ENCODE measurements at regions not wholly inside any gene's neighbourhood (a gene's known extent, or its start where the extent isn't known, plus 50 kb on each side); places are given as distances from the start of the nearest gene placed in this dataset.

DNA sequence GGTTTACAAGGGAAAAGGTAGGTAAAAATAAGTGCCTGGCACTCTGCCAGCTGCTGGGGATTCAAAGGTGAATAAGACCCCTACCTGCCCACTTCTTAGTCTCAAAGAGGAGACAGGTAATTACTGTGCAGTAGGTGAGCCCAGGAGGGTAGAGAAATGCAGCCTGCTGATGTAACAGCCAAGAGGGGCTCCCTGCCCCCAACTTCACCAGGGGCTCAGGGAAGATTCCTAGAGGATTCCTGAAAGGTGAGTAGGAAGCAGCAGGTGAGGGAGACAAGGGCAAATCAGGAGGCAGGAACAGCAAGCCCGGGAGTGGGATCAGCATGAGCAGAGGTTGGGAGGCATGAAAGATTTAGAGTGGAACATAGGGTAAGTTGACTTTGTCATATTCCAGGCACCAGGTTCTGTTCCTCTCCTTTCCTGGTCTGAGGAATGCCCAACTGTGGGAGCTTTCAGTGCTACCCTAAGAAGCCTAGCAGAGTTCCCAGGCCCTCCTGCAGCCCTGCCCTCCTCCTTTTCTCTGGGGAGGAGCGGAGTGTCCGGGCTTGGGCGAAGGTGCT lies 258.1 kb downstream of the LRFN2 start:
- 35% methylated on average over 2 of the region's 4 CpGs for WGBS (ENCODE audit: insufficient coverage, low coverage, low lambda C conversion rate, missing lambda C conversion rate)
- H3K9me3 ChIP-seq, result no peaks in the 10 kb centered on the region
- intact Hi-C loops (cut with DNase I), result loop anchor here in 1 of 2 donors (5.0 kb wide), 1 partner anchor 258 kb away; the partner anchor contains the start of gene LRFN2

DNA sequence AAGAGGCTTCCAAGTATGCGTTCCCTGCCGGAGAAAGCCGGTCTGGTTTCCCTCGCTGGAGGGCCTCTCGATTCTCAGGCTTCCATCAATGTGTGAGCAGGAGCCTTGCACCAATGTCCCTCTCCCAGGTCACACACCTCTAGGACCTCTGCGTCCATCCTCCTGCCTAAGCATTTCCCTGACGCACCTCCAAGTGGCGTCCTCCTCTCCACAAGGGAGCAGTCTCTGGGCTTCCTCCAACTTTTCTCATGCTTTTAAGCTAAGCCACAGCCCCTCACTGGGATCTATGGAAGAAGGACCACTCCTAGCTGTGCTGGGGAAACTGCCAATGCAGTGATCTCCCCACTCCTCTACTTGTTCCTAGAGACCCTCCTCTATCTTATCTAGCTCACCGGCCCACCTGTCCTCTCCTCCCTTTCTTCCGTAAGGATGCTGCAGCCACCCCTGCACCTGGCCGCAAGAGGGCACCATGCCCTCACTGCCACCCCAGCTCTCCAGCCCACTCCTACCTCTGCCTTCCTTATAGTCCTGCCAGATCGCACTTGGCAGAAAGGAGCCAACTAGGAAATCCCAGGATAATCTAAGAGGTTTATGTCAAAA lies 258.7 kb downstream of the LRFN2 start:
- DNase-seq (peak in 2 of 3 donors; percentile 58 to 69), ATAC-seq (peak; percentile 91 to 97 (median 92))
- WGBS (ENCODE audit: insufficient coverage, low coverage, low lambda C conversion rate, missing lambda C conversion rate), result 5% methylated on average over 7 of the region's 12 CpGs
- no peak overlapping the region for H3K4me3 ChIP-seq
- H3K4me1 ChIP-seq, result no peaks in the 10 kb centered on the region
- H3K9me3 ChIP-seq, result no peaks in the 10 kb centered on the region
- H3K27me3 ChIP-seq, result no peaks in the 10 kb centered on the region
- no peak for TF ChIP-seq POLR2A (IDR thresholded peaks at IDR 0.05)
- TF ChIP-seq CTCF (IDR thresholded peaks at IDR 0.05), result peak; percentile 78 to 90 (median 86)
- no peak overlapping the region for H3K27ac ChIP-seq
- H3K36me3 ChIP-seq, result no peaks in the 10 kb centered on the region
- intact Hi-C loops (cut with DNase I), result loop anchor here in 1 of 2 donors (5.0 kb wide), 1 partner anchor 259 kb away; the partner anchor contains the start of gene LRFN2

More for the DNA sequence above, 258.1 kb downstream of the LRFN2 start:
- H3K36me3 ChIP-seq, result no peaks in the 10 kb centered on the region
- ATAC-seq (no peak), DNase-seq (no peak)
- H3K27me3 ChIP-seq, result no peaks in the 10 kb centered on the region
- no peak overlapping the region for H3K27ac ChIP-seq
- no peak for TF ChIP-seq CTCF (IDR thresholded peaks at IDR 0.05)
- TF ChIP-seq POLR2A (IDR thresholded peaks at IDR 0.05), result no peak
- H3K4me1 ChIP-seq, result no peaks in the 10 kb centered on the region
- no peak overlapping the region for H3K4me3 ChIP-seq

GRCh38 chr6:40326714-40327421 lies 260.3 kb downstream of the LRFN2 start:
- Histone ChIP-seq H3K4me1 (no peaks in the 10 kb centered on the region), H3K27ac (no peak overlapping the region), H3K36me3 (no peaks in the 10 kb centered on the region), H3K27me3 (no peaks in the 10 kb centered on the region), H3K9me3 (no peaks in the 10 kb centered on the region), H3K4me3 (no peak overlapping the region)
- TF ChIP-seq POLR2A (IDR thresholded peaks at IDR 0.05), result no peak
- no peak for DNase-seq
- intact Hi-C loops (cut with DNase I), result loop anchor here in 1 of 2 donors (5.0 kb wide), 1 partner anchor 260 kb away; the partner anchor contains the start of gene LRFN2
- WGBS (ENCODE audit: insufficient coverage, low coverage, low lambda C conversion rate, missing lambda C conversion rate), result 45% methylated on average over 3 of the region's 3 CpGs
- no peak for ATAC-seq

GRCh38 chr6:40325791-40326190 lies 261.4 kb downstream of the LRFN2 start:
- Histone ChIP-seq H3K27me3 (no peaks in the 10 kb centered on the region), H3K36me3 (no peaks in the 10 kb centered on the region), H3K4me1 (peaks cover 0 to 6% (median 0%) of the 10 kb centered on the region in 4 donors), H3K27ac (no peak overlapping the region), H3K4me3 (no peak overlapping the region), H3K9me3 (no peaks in the 10 kb centered on the region)
- 36% methylated on average over 3 of the region's 3 CpGs for WGBS (ENCODE audit: insufficient coverage, low coverage, low lambda C conversion rate, missing lambda C conversion rate)
- DNase-seq (no peak), ATAC-seq (no peak)
- no peak for TF ChIP-seq CTCF (IDR thresholded peaks at IDR 0.05)
- TF ChIP-seq POLR2A (IDR thresholded peaks at IDR 0.05), result no peak
- intact Hi-C loops (cut with DNase I), result loop anchor here in 1 of 2 donors (5.0 kb wide), 1 partner anchor 262 kb away; the partner anchor contains the start of gene LRFN2

DNA sequence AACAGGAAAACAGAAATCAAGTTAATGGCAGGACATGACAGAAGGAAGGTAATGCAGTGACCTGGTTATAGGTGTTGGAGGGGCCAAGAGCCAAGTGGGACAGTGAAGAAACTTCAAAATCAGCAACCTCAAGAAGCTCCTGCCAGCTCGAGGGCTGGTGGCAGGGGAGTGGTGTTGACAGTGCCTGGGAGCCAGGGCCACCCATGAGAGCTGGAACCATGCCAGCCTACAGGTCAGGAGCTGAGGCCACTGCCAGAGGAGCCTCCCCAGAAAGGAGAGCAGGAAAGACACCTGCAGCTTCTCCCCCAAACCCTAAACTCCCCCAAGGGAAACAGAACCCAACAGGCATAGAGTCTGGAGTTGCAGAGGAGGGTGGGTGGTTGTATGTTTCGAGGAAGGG lies 262.1 kb downstream of the LRFN2 start:
- Histone ChIP-seq H3K4me3 (no peak overlapping the region), H3K9me3 (no peaks in the 10 kb centered on the region), H3K4me1 (peaks cover 0 to 11% (median 0%) of the 10 kb centered on the region in 4 donors), H3K27ac (no peak overlapping the region), H3K36me3 (no peaks in the 10 kb centered on the region), H3K27me3 (no peaks in the 10 kb centered on the region)
- WGBS (ENCODE audit: insufficient coverage, low coverage, low lambda C conversion rate, missing lambda C conversion rate), result 39% methylated on average over 2 of the region's 2 CpGs
- ATAC-seq, result no peak
- no peak for TF ChIP-seq CTCF (IDR thresholded peaks at IDR 0.05)
- no peak for TF ChIP-seq POLR2A (IDR thresholded peaks at IDR 0.05)
- intact Hi-C loops (cut with DNase I), result loop anchor here in 1 of 2 donors (5.0 kb wide), 1 partner anchor 262 kb away; the partner anchor contains the start of gene LRFN2
- no peak for DNase-seq

All from right lobe of liver (tissue), 6 donors.